HG03095 (cell line): ENCODE measurements at regions not wholly inside any gene's neighbourhood (a gene's known extent, or its start where the extent isn't known, plus 50 kb on each side); places are given as distances from the start of the nearest gene placed in this dataset.

Experiments
- ATAC-seq: cut with Tn5 transposase; IDR thresholded peaks from one replicate; pipeline ENCODE4 v1.9.1; 2021; ENCODE audit warnings: moderate library complexity; ENCODE audit not compliant: unreplicated experiment

- no peak for ATAC-seq
Measured at GRCh38 chr10:44180321-44181168, 204.4 kb downstream of the CXCL12 start.

GRCh38 chr10:44178856-44179255, 206.0 kb downstream of the CXCL12 start:
- ATAC-seq = no peak

- ATAC-seq = no peak
Measured at GRCh38 chr10:44178281-44178680, 206.6 kb downstream of the CXCL12 start.

GRCh38 chr10:44177610-44178009, 207.3 kb downstream of the CXCL12 start:
- no peak for ATAC-seq

- no peak for ATAC-seq
Measured at GRCh38 chr10:44176311-44176710, 208.6 kb downstream of the CXCL12 start.

- no peak for ATAC-seq
Measured at GRCh38 chr10:44173608-44173894, 211.3 kb downstream of the CXCL12 start.

GRCh38 chr10:44172883-44173607, 211.9 kb downstream of the CXCL12 start:
- no peak for ATAC-seq

GRCh38 chr10:44171765-44172164, 213.1 kb downstream of the CXCL12 start:
- ATAC-seq = no peak

GRCh38 chr10:44168478-44168877, 216.4 kb downstream of the CXCL12 start:
- no peak for ATAC-seq

- no peak for ATAC-seq
Measured at GRCh38 chr10:44167752-44168151, 217.1 kb downstream of the CXCL12 start.

GRCh38 chr10:44166441-44166840, 218.5 kb downstream of the CXCL12 start:
- ATAC-seq = no peak

GRCh38 chr10:44164251-44164956, 220.5 kb downstream of the CXCL12 start:
- no peak for ATAC-seq

- ATAC-seq = no peak
Measured at GRCh38 chr10:44161184-44161583, 223.7 kb downstream of the CXCL12 start.

GRCh38 chr10:44157574-44157973, 227.3 kb downstream of the CXCL12 start:
- ATAC-seq = no peak

GRCh38 chr10:44154956-44155355, 229.9 kb downstream of the CXCL12 start:
- no peak for ATAC-seq

GRCh38 chr10:44153918-44154670, 230.8 kb downstream of the CXCL12 start:
- no peak for ATAC-seq

GRCh38 chr10:44143556-44143955, 241.3 kb downstream of the CXCL12 start:
- ATAC-seq = no peak

- no peak for ATAC-seq
Measured at GRCh38 chr10:44132361-44133289, 252.3 kb downstream of the CXCL12 start.

GRCh38 chr10:44126291-44126717, 258.6 kb downstream of the CXCL12 start:
- ATAC-seq = no peak

- ATAC-seq = no peak
Measured at GRCh38 chr10:44125879-44126278, 259.0 kb downstream of the CXCL12 start.
